HepG2 (cell line): ENCODE measurements at regions not wholly inside any gene's neighbourhood (a gene's known extent, or its start where the extent isn't known, plus 50 kb on each side); places are given as distances from the start of the nearest gene placed in this dataset.

Experiments used
- ATAC-seq: fragments of 200-7000 bp; cut with Tn5 transposase; 3 replicates; pipeline ENCODE4 v1.9.1; 2020; ENCODE audit warnings: mild to moderate bottlenecking, moderate library complexity
- BruUV-seq: library from RNA; stranded (reverse); fragments of 400-500 nt; replicated peaks from 2 replicates; lab custom pipeline; 2021; lab: Mats Ljungman, UMichigan
- CTCF ChIA-PET: fragments of 300-600 bp; formaldehyde crosslinking; extraction: SDS; loops from one replicate; lab custom pipeline; 2021; ENCODE audit warnings: low total read pairs, inconsistent platforms, low intra/inter-chr PET ratio; lab: Yijun Ruan, JAX
- POLR2A ChIA-PET: fragments of 350-600 bp; sonication (Branson Sonifier 250); formaldehyde crosslinking; loops from one replicate; lab custom pipeline; 2020; ENCODE audit warnings: antibody characterized with exemption, inconsistent platforms; lab: Yijun Ruan, JAX
- DNase-seq: peaks from one replicate; pipeline ENCODE4 v3.0.0-alpha.2; 2015; ENCODE audit warnings: low spot score
- FAIRE-seq: peaks from 3 replicates; lab custom pipeline; 2011; peaks lifted over from hg19 to GRCh38; lab: Jason Lieb, UNC
- H2AFZ ChIP-seq: one replicate; pipeline ENCODE4 v1.6.1; 2011; ENCODE audit warnings: low read length, inconsistent platforms
- H3K27ac ChIP-seq: fragments of 300-600 bp; 3 replicates; pipeline ENCODE4 v1.8.0; 2011; ENCODE audit warnings: mixed run types, mild to moderate bottlenecking, mixed read lengths, low read length, inconsistent platforms; ENCODE audit not compliant: insufficient read depth; ENCODE audit errors: extremely low read length
- H3K27me3 ChIP-seq, 2 experiments: fragments of 200-600 bp in 1 of 2; 2 replicates in 1 of 2; 3 replicates in 1 of 2; pipeline versions ENCODE4 v1.6.0 to v1.8.0; 2011; ENCODE audit warnings: low read length in 2 of 2, mild to moderate bottlenecking in 2 of 2, moderate library complexity in 2 of 2, inconsistent platforms in 1 of 2; ENCODE audit not compliant: insufficient read depth in 2 of 2, control insufficient read depth in 1 of 2
- H3K36me3 ChIP-seq, 2 experiments: fragments of 200-600 bp in 1 of 2; replicated peaks in 1 of 2; 2 replicates in 1 of 2; 3 replicates in 1 of 2; pipeline versions ENCODE4 v1.5.1 to v1.8.0; 2011; ENCODE audit warnings: low read length in 2 of 2, inconsistent platforms in 1 of 2; ENCODE audit not compliant: insufficient read depth in 2 of 2, control insufficient read depth in 1 of 2
- H3K4me1 ChIP-seq: 2 replicates; pipeline ENCODE4 v1.5.1; 2012; ENCODE audit warnings: low read length, inconsistent platforms; ENCODE audit not compliant: insufficient read depth
- H3K4me2 ChIP-seq: 2 replicates; pipeline ENCODE4 v1.6.0; 2011; ENCODE audit warnings: low read depth, low read length, inconsistent platforms
- H3K4me3 ChIP-seq, 3 experiments: fragments of 200-600 bp in 1 of 3; sonication (generic), shearing (Covaris generic) in 1 of 3; replicated peaks in 1 of 3; 2 replicates each; pipeline ENCODE4 v1.5.1; 2011 to 2016; ENCODE audit warnings: low read length in 3 of 3, inconsistent platforms in 2 of 3, low read depth in 2 of 3, mild to moderate bottlenecking in 2 of 3, control low read depth in 1 of 3, mixed read lengths in 1 of 3; ENCODE audit not compliant: insufficient read depth in 1 of 3
- H3K79me2 ChIP-seq: one replicate; pipeline ENCODE4 v1.6.1; 2011; ENCODE audit warnings: low read length, inconsistent platforms; ENCODE audit not compliant: insufficient read depth
- H3K9ac ChIP-seq: 2 replicates; pipeline ENCODE4 v1.6.0; 2011; ENCODE audit warnings: mild to moderate bottlenecking, low read depth, low read length, inconsistent platforms; ENCODE audit not compliant: insufficient read depth
- H3K9me3 ChIP-seq: 2 replicates; pipeline ENCODE4 v1.5.1; 2012; ENCODE audit warnings: mild to moderate bottlenecking, low read length
- H4K20me1 ChIP-seq: 2 replicates; pipeline ENCODE4 v1.6.0; 2011; ENCODE audit warnings: inconsistent platforms, mild to moderate bottlenecking, low read length, moderate library complexity; ENCODE audit not compliant: insufficient read depth
- ARNTL ChIP-seq: sonication (generic); formaldehyde crosslinking; IDR thresholded peaks from 2 replicates; pipeline ENCODE4 v1.4.0; 2020; ENCODE audit warnings: mild to moderate bottlenecking, missing genetic modification reagents
- KLF12 ChIP-seq: sonication (generic); formaldehyde crosslinking; IDR thresholded peaks from 2 replicates; pipeline ENCODE4 v1.4.0; 2020; ENCODE audit warnings: missing genetic modification reagents, borderline replicate concordance
- MTA3 ChIP-seq: sonication (generic); formaldehyde crosslinking; IDR thresholded peaks from 2 replicates; pipeline ENCODE4 v1.4.0; 2020; ENCODE audit warnings: missing genetic modification reagents
- MYC ChIP-seq: sonication (generic); formaldehyde crosslinking; IDR thresholded peaks from 2 replicates; pipeline ENCODE4 v1.9.0; 2021; ENCODE audit warnings: missing genetic modification reagents, borderline replicate concordance
- NFYB ChIP-seq: sonication (generic); formaldehyde crosslinking; IDR thresholded peaks from 2 replicates; pipeline ENCODE4 v1.4.0; 2020; ENCODE audit warnings: missing genetic modification reagents
- THAP11 ChIP-seq: IDR thresholded peaks from 2 replicates; pipeline ENCODE4 v1.6.1; 2016; ENCODE audit warnings: missing biosample characterization, missing genetic modification reagents
- ZMYM2 ChIP-seq: sonication (generic); formaldehyde crosslinking; IDR thresholded peaks from 2 replicates; pipeline ENCODE4 v1.8.0; 2022; ENCODE audit warnings: mild to moderate bottlenecking, missing genetic modification reagents
- ZNF562 ChIP-seq: sonication (generic); formaldehyde crosslinking; IDR thresholded peaks from 2 replicates; pipeline ENCODE4 v1.8.0; 2022; ENCODE audit warnings: missing genetic modification reagents, borderline replicate concordance
- ZNF569 ChIP-seq: sonication (generic); formaldehyde crosslinking; IDR thresholded peaks from 2 replicates; pipeline ENCODE4 v1.5.0; 2020; ENCODE audit warnings: mild to moderate bottlenecking, missing genetic modification reagents, moderate library complexity, borderline replicate concordance
- ZNF780A ChIP-seq: sonication (generic); formaldehyde crosslinking; IDR thresholded peaks from 2 replicates; pipeline ENCODE4 v1.8.0; 2022; ENCODE audit warnings: mild to moderate bottlenecking, missing genetic modification reagents, moderate library complexity
- WGBS: methylation state at CpG from one replicate; pipeline ENCODE4 v1.1.6; 2017; ENCODE audit warnings: low lambda C conversion rate; 5-methylcytosine and 5-hydroxymethylcytosine counted together
- in situ Hi-C: cut with HindIII; loops from 2 replicates; pipeline ENCODE4 v1.10.0; 2017; ENCODE audit warnings: low pct_unique_long_range_greater_than_20kb; ENCODE audit not compliant: extremely low pct_ligation_motif_present
- intact Hi-C: fragments of 100-400 bp; cut with micrococcal nuclease; formaldehyde crosslinking; loops from one replicate; pipeline ENCODE4 v1.10.0; 2022; ENCODE audit not compliant: unreplicated experiment
- TF ChIP-seq, protein P1 (sequence below): IDR thresholded peaks from 2 replicates; pipeline ENCODE4 v1.6.1; 2016; ENCODE audit warnings: missing compliant biosample characterization, missing genetic modification reagents, borderline replicate concordance

- FAIRE-seq: no peak
- Histone ChIP-seq H3K27me3 (no peaks in the 10 kb centered on the region), H3K9me3 (peaks cover 12% of the 10 kb centered on the region; the same call in 1 of the 2 replicates), H3K4me3 (no peak overlapping the region), H3K27ac (no peak overlapping the region), H3K36me3 (no peaks in the 10 kb centered on the region), H3K79me2 (no peaks in the 10 kb centered on the region), H3K4me1 (no peaks in the 10 kb centered on the region), H3K9ac (no peak overlapping the region), H2AFZ (no peak overlapping the region), H3K4me2 (no peak overlapping the region), H4K20me1 (no peaks in the 10 kb centered on the region)
- no peak for TF ChIP-seq ZNF780A (CRISPR knock-in tag)
- no peak for TF ChIP-seq NFYB (CRISPR knock-in tag)
- TF ChIP-seq ZMYM2 (CRISPR knock-in tag): no peak
- no peak for TF ChIP-seq MTA3 (CRISPR knock-in tag)
- TF ChIP-seq MYC (CRISPR knock-in tag): no peak
- TF ChIP-seq KLF12 (CRISPR knock-in tag): no peak
- TF ChIP-seq, protein P1, sequence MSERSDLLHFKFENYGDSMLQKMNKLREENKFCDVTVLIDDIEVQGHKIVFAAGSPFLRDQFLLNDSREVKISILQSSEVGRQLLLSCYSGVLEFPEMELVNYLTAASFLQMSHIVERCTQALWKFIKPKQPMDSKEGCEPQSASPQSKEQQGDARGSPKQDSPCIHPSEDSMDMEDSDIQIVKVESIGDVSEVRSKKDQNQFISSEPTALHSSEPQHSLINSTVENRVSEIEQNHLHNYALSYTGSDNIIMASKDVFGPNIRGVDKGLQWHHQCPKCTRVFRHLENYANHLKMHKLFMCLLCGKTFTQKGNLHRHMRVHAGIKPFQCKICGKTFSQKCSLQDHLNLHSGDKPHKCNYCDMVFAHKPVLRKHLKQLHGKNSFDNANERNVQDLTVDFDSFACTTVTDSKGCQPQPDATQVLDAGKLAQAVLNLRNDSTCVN (CRISPR knock-in tag): no peak
- no peak for TF ChIP-seq ZNF569 (CRISPR knock-in tag)
- TF ChIP-seq ARNTL: no peak
- no peak for TF ChIP-seq THAP11 (CRISPR knock-in tag)
- no peak for TF ChIP-seq ZNF562 (CRISPR knock-in tag)
- ChIA-PET POLR2A (no interaction called here), CTCF (no interaction called here)
- intact Hi-C loops (no loop called here), in situ Hi-C loops (no loop called here)
- ATAC-seq: no peak
- DNase-seq: no peak
- WGBS: 26% methylated on average over 2 of the region's 2 CpGs
- no TSS peak for BruUV-seq
These were observed 209.4 kb downstream of the ZEB2 start for GRCh38 chr2:144310484-144310883.
